ENCODE measurements at regions not wholly inside any gene's neighbourhood (a gene's known extent, or its start where the extent isn't known, plus 50 kb on each side); places are given as distances from the start of the nearest gene placed in this dataset.
A peak's percentile ranks its signal among the peaks of the same experiment; 100 is the strongest.

DNA sequence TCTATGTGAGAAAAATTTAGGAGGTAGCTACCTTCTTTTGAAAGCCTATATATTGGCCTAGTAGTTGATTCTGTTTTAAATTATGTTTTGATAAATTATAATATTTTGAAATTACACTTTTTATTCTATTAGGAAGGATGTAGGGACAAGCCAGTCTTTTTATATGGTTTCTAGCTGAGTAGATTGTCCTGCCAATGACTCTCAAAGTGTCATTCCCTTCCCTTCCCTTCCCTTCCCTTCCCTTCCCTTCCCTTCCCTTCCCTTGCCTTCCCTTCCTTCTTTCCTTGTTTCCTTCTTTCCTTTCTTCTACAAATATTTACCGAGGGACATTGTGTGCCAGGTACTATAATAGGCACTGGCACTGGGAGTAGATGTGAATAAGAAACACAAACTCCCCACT is 99.7 kb upstream of the HDAC9 start:
- no peak for DNase-seq
- Histone ChIP-seq H3K4me3 (ENCODE audit: control insufficient read depth in 1 of 7, extremely low read depth in 1 of 7, insufficient read depth in 4 of 7, low read depth in 2 of 7, low read length in 6 of 7) (no peak overlapping the region), H3K9me3 (ENCODE audit: control extremely low read depth in 1 of 5, control insufficient read depth in 4 of 5, insufficient read depth in 2 of 5, low read depth in 1 of 5, low read length in 4 of 5) (no peaks in the 10 kb centered on the region), H3K27me3 (replicated peaks in 2 of 5; ENCODE audit: control insufficient read depth in 4 of 5, insufficient read depth in 5 of 5, low read length in 4 of 5) (no peaks in the 10 kb centered on the region), H3K4me1 (ENCODE audit: control extremely low read depth in 1 of 4, control insufficient read depth in 4 of 4, insufficient read depth in 4 of 4, low read length in 3 of 4) (peaks cover 5 to 35% (median 13%) of the 10 kb centered on the region in 4 experiments), H3K27ac (ENCODE audit: insufficient read depth in 1 of 2, low read depth in 1 of 2, low read length in 2 of 2, poor library complexity in 1 of 2, severe bottlenecking in 2 of 2) (no peak overlapping the region), H3K36me3 (ENCODE audit: control insufficient read depth in 4 of 4, insufficient read depth in 4 of 4, low read length in 3 of 4) (no peaks in the 10 kb centered on the region)
- no CpG with 5 or more reads among the region's 1 CpG for WGBS (ENCODE audit: insufficient coverage)
- CTCF ChIA-PET, result no interaction called here
- POLR2A ChIA-PET, result no interaction called here

DNA sequence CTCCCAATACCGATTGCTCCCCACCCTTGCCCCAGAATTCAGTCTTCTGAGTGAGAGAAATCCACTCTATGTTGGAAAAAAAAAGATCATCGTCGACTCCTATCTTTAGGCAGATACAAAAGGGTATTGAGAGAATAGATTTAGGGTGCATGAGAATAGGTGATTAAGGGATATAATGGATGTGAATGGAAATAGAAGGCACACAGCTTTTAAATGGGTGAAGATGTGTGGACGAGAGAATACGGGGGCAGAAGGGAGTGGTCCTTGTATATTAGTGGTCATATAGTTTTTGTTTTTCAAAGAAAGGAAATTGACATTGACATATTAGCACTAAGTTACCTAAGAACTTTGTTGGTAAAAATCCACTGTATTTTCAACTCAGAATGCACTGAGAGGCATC is 98.6 kb upstream of the HDAC9 start:
- no peaks in the 10 kb centered on the region for H3K36me3 ChIP-seq (ENCODE audit: control insufficient read depth in 4 of 4, insufficient read depth in 4 of 4, low read length in 3 of 4)
- peaks cover 5 to 41% (median 22%) of the 10 kb centered on the region in 4 experiments for H3K4me1 ChIP-seq (ENCODE audit: control extremely low read depth in 1 of 4, control insufficient read depth in 4 of 4, insufficient read depth in 4 of 4, low read length in 3 of 4)
- H3K27me3 ChIP-seq (replicated peaks in 2 of 5; ENCODE audit: control insufficient read depth in 4 of 5, insufficient read depth in 5 of 5, low read length in 4 of 5), result no peaks in the 10 kb centered on the region
- ChIA-PET CTCF (interaction anchor here (1.1 kb wide), 1 partner anchor 8 kb away, joined by 4 read pairs; no protein-coding TSS in a partner anchor), POLR2A (no interaction called here)
- H3K4me3 ChIP-seq (ENCODE audit: control insufficient read depth in 1 of 7, extremely low read depth in 1 of 7, insufficient read depth in 4 of 7, low read depth in 2 of 7, low read length in 6 of 7), result no peak overlapping the region
- 100% methylated on average over 3 of the region's 5 CpGs for WGBS (ENCODE audit: insufficient coverage)
- no peaks in the 10 kb centered on the region for H3K9me3 ChIP-seq (ENCODE audit: control extremely low read depth in 1 of 5, control insufficient read depth in 4 of 5, insufficient read depth in 2 of 5, low read depth in 1 of 5, low read length in 4 of 5)
- H3K27ac ChIP-seq (ENCODE audit: insufficient read depth in 1 of 2, low read depth in 1 of 2, low read length in 2 of 2, poor library complexity in 1 of 2, severe bottlenecking in 2 of 2), result no peak overlapping the region
- DNase-seq, result no peak

DNA sequence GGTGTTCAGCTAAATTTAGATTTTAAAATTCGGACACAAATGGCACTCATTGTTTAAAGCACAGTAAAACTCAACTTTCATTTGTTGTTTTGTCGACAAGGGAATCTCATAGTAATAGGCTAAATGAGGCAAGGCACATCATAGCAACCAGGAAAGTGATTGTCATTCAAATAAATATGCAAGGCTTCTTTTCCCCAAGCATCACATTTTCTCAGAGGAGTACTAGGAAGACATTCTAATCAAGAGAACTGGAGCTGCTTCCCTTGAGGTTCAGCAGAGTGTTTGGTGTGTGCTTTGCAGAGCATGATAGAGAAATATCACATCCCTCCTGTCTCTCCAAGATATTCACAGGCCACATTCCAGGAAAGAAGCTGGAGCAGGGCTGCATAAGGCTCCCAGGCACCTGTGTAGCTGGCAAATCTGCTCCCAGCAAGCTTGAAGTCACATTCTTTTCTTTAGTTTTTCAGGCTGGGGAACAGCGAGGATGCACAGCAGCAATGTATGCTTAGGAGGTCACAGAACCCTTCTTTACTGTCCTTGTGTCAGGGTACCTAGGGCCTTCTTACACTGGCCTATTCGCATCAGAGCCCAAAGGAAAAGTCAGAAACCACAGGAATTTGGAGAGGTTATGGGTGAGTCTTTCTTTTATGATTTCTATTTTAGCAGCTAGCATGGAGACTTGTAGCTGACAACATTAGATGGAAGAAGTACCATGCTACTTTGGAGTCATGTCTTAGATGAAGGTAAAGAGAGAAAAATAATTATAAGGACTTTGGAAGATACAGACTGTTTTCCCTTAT is 95.9 kb upstream of the HDAC9 start:
- H3K27ac ChIP-seq (ENCODE audit: insufficient read depth in 1 of 2, low read depth in 1 of 2, low read length in 2 of 2, poor library complexity in 1 of 2, severe bottlenecking in 2 of 2), result no peak overlapping the region
- H3K4me3 ChIP-seq (ENCODE audit: control insufficient read depth in 1 of 7, extremely low read depth in 1 of 7, insufficient read depth in 4 of 7, low read depth in 2 of 7, low read length in 6 of 7), result no peak overlapping the region
- H3K9me3 ChIP-seq (ENCODE audit: control extremely low read depth in 1 of 5, control insufficient read depth in 4 of 5, insufficient read depth in 2 of 5, low read depth in 1 of 5, low read length in 4 of 5), result no peaks in the 10 kb centered on the region
- no peaks in the 10 kb centered on the region for H3K36me3 ChIP-seq (ENCODE audit: control insufficient read depth in 4 of 4, insufficient read depth in 4 of 4, low read length in 3 of 4)
- H3K4me1 ChIP-seq (ENCODE audit: control extremely low read depth in 1 of 4, control insufficient read depth in 4 of 4, insufficient read depth in 4 of 4, low read length in 3 of 4), result peaks cover 12 to 39% (median 24%) of the 10 kb centered on the region in 4 experiments
- CTCF ChIA-PET, result interaction anchor here (0.8 to 1.8 kb wide), 3 partner anchors 11 to 42 kb away, joined by 3 to 6 read pairs (median 3); no protein-coding TSS in a partner anchor
- H3K27me3 ChIP-seq (replicated peaks in 2 of 5; ENCODE audit: control insufficient read depth in 4 of 5, insufficient read depth in 5 of 5, low read length in 4 of 5), result no peaks in the 10 kb centered on the region
- POLR2A ChIA-PET, result no interaction called here
- no peak for DNase-seq
- WGBS (ENCODE audit: insufficient coverage), result 94% methylated on average over 2 of the region's 4 CpGs

DNA sequence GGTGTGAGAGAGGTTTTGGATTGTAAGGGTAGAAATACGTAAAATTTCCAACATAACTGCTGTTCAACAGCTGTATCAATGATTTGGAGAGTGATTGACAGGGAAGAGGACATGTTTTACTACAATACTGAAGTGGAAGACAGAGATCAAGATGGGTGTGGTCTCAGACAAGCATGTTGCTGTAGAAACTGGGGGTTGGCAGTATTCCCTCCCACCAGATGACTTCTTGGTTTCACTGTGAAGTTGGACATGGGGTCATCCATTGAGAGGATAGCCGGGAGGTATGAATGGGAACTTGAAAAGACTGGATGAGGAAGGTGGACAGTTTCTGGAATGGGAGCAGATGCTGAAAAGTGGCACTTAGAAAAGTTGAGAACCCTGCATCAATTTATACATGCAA is 95.3 kb upstream of the HDAC9 start:
- CTCF ChIA-PET, result interaction anchor here (1.8 kb wide), 1 partner anchor 43 kb away, joined by 6 read pairs; no protein-coding TSS in a partner anchor

DNA sequence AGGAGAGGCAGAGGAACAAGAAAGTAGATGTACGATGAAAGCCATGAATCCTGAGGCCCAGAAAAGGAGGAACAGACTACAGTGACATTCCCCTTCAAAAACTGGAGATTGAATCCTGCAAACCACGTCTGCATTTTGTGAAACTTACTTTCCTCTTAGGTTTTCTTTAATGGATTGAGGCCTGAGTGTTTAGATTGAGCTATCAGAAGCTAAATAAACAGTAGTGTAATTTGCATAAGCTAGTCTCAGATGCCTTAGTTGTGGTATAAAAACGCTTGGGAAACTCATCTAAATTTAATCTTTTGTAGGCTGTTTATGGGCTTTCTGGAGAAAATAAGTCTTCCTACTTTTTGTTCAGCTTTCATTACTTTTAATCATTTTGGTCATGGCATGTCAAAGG is 94.8 kb upstream of the HDAC9 start:
- Histone ChIP-seq H3K4me1 (ENCODE audit: control extremely low read depth in 1 of 4, control insufficient read depth in 4 of 4, insufficient read depth in 4 of 4, low read length in 3 of 4) (peaks cover 20 to 49% (median 34%) of the 10 kb centered on the region in 4 experiments), H3K36me3 (ENCODE audit: control insufficient read depth in 4 of 4, insufficient read depth in 4 of 4, low read length in 3 of 4) (no peaks in the 10 kb centered on the region), H3K4me3 (ENCODE audit: control insufficient read depth in 1 of 7, extremely low read depth in 1 of 7, insufficient read depth in 4 of 7, low read depth in 2 of 7, low read length in 6 of 7) (no peak overlapping the region), H3K9me3 (ENCODE audit: control extremely low read depth in 1 of 5, control insufficient read depth in 4 of 5, insufficient read depth in 2 of 5, low read depth in 1 of 5, low read length in 4 of 5) (no peaks in the 10 kb centered on the region), H3K27ac (ENCODE audit: insufficient read depth in 1 of 2, low read depth in 1 of 2, low read length in 2 of 2, poor library complexity in 1 of 2, severe bottlenecking in 2 of 2) (no peak overlapping the region), H3K27me3 (replicated peaks in 2 of 5; ENCODE audit: control insufficient read depth in 4 of 5, insufficient read depth in 5 of 5, low read length in 4 of 5) (no peaks in the 10 kb centered on the region)
- no peak for DNase-seq
- 84% methylated on average over 3 of the region's 3 CpGs for WGBS (ENCODE audit: insufficient coverage)
- POLR2A ChIA-PET, result interaction anchor here (0.5 kb wide), 1 partner anchor 10 kb away, joined by 3 read pairs; no protein-coding TSS in a partner anchor
- CTCF ChIA-PET, result interaction anchor here (0.7 kb wide), 1 partner anchor 18 kb away, joined by 3 read pairs; no protein-coding TSS in a partner anchor

More for the DNA sequence above, 95.3 kb upstream of the HDAC9 start:
- H3K4me3 ChIP-seq (ENCODE audit: control insufficient read depth in 1 of 7, extremely low read depth in 1 of 7, insufficient read depth in 4 of 7, low read depth in 2 of 7, low read length in 6 of 7), result no peak overlapping the region
- H3K9me3 ChIP-seq (ENCODE audit: control extremely low read depth in 1 of 5, control insufficient read depth in 4 of 5, insufficient read depth in 2 of 5, low read depth in 1 of 5, low read length in 4 of 5), result no peaks in the 10 kb centered on the region
- no peak for DNase-seq
- POLR2A ChIA-PET, result no interaction called here
- H3K36me3 ChIP-seq (ENCODE audit: control insufficient read depth in 4 of 4, insufficient read depth in 4 of 4, low read length in 3 of 4), result no peaks in the 10 kb centered on the region
- 93% methylated on average over 2 of the region's 2 CpGs for WGBS (ENCODE audit: insufficient coverage)
- no peaks in the 10 kb centered on the region for H3K27me3 ChIP-seq (replicated peaks in 2 of 5; ENCODE audit: control insufficient read depth in 4 of 5, insufficient read depth in 5 of 5, low read length in 4 of 5)
- H3K27ac ChIP-seq (ENCODE audit: insufficient read depth in 1 of 2, low read depth in 1 of 2, low read length in 2 of 2, poor library complexity in 1 of 2, severe bottlenecking in 2 of 2), result no peak overlapping the region
- peaks cover 15 to 45% (median 31%) of the 10 kb centered on the region in 4 experiments for H3K4me1 ChIP-seq (ENCODE audit: control extremely low read depth in 1 of 4, control insufficient read depth in 4 of 4, insufficient read depth in 4 of 4, low read length in 3 of 4)

DNA sequence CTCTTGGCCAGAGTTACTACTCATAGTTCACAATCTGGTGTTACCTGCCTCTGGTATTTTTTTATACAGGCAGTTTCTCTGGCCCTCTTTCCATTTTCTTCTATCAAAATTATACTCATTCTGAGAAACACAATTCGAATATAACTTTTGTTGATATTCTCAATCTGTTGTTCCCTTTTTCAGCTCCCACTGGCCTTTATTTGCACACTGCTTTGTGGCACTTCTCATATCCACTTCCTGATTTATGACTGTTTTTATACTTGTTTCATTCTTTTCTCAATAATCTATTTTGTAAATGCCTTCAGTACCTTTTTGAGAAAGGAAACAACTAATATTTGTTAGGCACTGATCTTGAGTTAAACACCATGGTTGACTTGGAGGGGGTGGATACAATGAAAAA is 93.8 kb upstream of the HDAC9 start:
- 0% methylated on average over 1 of the region's 1 CpG for WGBS (ENCODE audit: insufficient coverage)
- ChIA-PET CTCF (interaction anchor here (0.6 to 2.1 kb wide), 4 partner anchors 9 to 1476 kb away, joined by 3 to 4 read pairs (median 3); no protein-coding TSS in a partner anchor), POLR2A (no interaction called here)
- no peak overlapping the region for H3K27ac ChIP-seq (ENCODE audit: insufficient read depth in 1 of 2, low read depth in 1 of 2, low read length in 2 of 2, poor library complexity in 1 of 2, severe bottlenecking in 2 of 2)
- H3K36me3 ChIP-seq (ENCODE audit: control insufficient read depth in 4 of 4, insufficient read depth in 4 of 4, low read length in 3 of 4), result no peaks in the 10 kb centered on the region
- H3K9me3 ChIP-seq (ENCODE audit: control extremely low read depth in 1 of 5, control insufficient read depth in 4 of 5, insufficient read depth in 2 of 5, low read depth in 1 of 5, low read length in 4 of 5), result no peaks in the 10 kb centered on the region
- H3K4me1 ChIP-seq (ENCODE audit: control extremely low read depth in 1 of 4, control insufficient read depth in 4 of 4, insufficient read depth in 4 of 4, low read length in 3 of 4), result peaks cover 20 to 54% (median 37%) of the 10 kb centered on the region in 4 experiments
- H3K4me3 ChIP-seq (ENCODE audit: control insufficient read depth in 1 of 7, extremely low read depth in 1 of 7, insufficient read depth in 4 of 7, low read depth in 2 of 7, low read length in 6 of 7), result peak overlapping the region in 2 of 7 experiments; percentile 25 to 31
- H3K27me3 ChIP-seq (replicated peaks in 2 of 5; ENCODE audit: control insufficient read depth in 4 of 5, insufficient read depth in 5 of 5, low read length in 4 of 5), result no peaks in the 10 kb centered on the region
- peak; percentile 20 to 69 (median 58) for DNase-seq

Data from common myeloid progenitor, CD34-positive (primary cell).